RWPE1 (cell line): ENCODE measurements at regions not wholly inside any gene's neighbourhood (a gene's known extent, or its start where the extent isn't known, plus 50 kb on each side); places are given as distances from the start of the nearest gene placed in this dataset.
"Not testable (repeated sequence)": the region's sequence is repeated elsewhere in the genome, so short reads cannot be mapped to it uniquely, and the experiment has no call there.

ENCODE experiments used
- CTCF ChIA-PET: fragments of 350-600 bp; sonication (Branson Sonifier 250); formaldehyde crosslinking; extraction: SDS; loops from one replicate; lab custom pipeline; 2021; lab: Yijun Ruan, JAX
- POLR2A ChIA-PET: fragments of 400-600 bp; formaldehyde crosslinking; extraction: SDS; loops from one replicate; lab custom pipeline; 2020; ENCODE audit warnings: antibody characterized with exemption; ENCODE audit not compliant: low non-redundant PET; lab: Yijun Ruan, JAX
- DNase-seq: peaks from one replicate; pipeline ENCODE4 v3.0.0; 2012; ENCODE audit warnings: low spot score
- H3K27ac ChIP-seq: fragments of 450-650 bp; 2 replicates; pipeline ENCODE4 v1.5.1; 2017
- CTCF ChIP-seq: fragments of 450-650 bp; conservative IDR thresholded peaks from 2 replicates; pipeline ENCODE4 v1.5.1; 2017; ENCODE audit warnings: low read depth, mild to moderate bottlenecking

GRCh38 chr20:48486065-48486464, 341.7 kb downstream of the PREX1 start:
- POLR2A ChIA-PET = no interaction called here
- no peak for TF ChIP-seq CTCF
- DNase-seq = no peak
- no peak overlapping the region for H3K27ac ChIP-seq
- CTCF ChIA-PET = interaction anchor here (1.5 kb wide), 1 partner anchor 134 kb away, joined by 3 read pairs; no protein-coding TSS in a partner anchor

GRCh38 chr20:48485153-48485552, 342.6 kb downstream of the PREX1 start:
- H3K27ac ChIP-seq, DNase-seq, POLR2A ChIA-PET: not testable (repeated sequence)
- CTCF ChIA-PET = interaction anchor here (1.5 kb wide), 1 partner anchor 135 kb away, joined by 3 read pairs; no protein-coding TSS in a partner anchor

GRCh38 chr20:48483334-48484066, 344.3 kb downstream of the PREX1 start:
- CTCF ChIA-PET = interaction anchor here (0.6 to 2.3 kb wide), 3 partner anchors 10 to 1347 kb away, joined by 5 to 7 read pairs (median 5); no protein-coding TSS in a partner anchor
- no peak overlapping the region for H3K27ac ChIP-seq
- POLR2A ChIA-PET = no interaction called here
- TF ChIP-seq CTCF = no peak
- no peak for DNase-seq

GRCh38 chr20:48482790-48483189, 345.0 kb downstream of the PREX1 start:
- CTCF ChIA-PET = interaction anchor here (2.3 kb wide), 1 partner anchor 138 kb away, joined by 7 read pairs; no protein-coding TSS in a partner anchor

GRCh38 chr20:48480216-48480772, 347.5 kb downstream of the PREX1 start:
- CTCF ChIA-PET = interaction anchor here (0.7 kb wide), 1 partner anchor 23 kb away, joined by 4 read pairs; no protein-coding TSS in a partner anchor

More at GRCh38 chr20:48482790-48483189, 345.0 kb downstream of the PREX1 start:
- no peak overlapping the region for H3K27ac ChIP-seq
- no peak for DNase-seq
- no peak for TF ChIP-seq CTCF
- POLR2A ChIA-PET = no interaction called here

GRCh38 chr20:48478806-48479585, 348.8 kb downstream of the PREX1 start:
- no peak overlapping the region for H3K27ac ChIP-seq
- ChIA-PET CTCF (interaction anchor here (0.6 kb wide), 2 partner anchors 25 to 179 kb away, joined by 3 to 5 read pairs; no protein-coding TSS in a partner anchor), POLR2A (no interaction called here)
- DNase-seq = no peak
- no peak for TF ChIP-seq CTCF

More at GRCh38 chr20:48480216-48480772, 347.5 kb downstream of the PREX1 start:
- POLR2A ChIA-PET = no interaction called here
- no peak for DNase-seq
- H3K27ac ChIP-seq = no peak overlapping the region
- no peak for TF ChIP-seq CTCF
